HG03439 (cell line): ENCODE measurements at regions not wholly inside any gene's neighbourhood (a gene's known extent, or its start where the extent isn't known, plus 50 kb on each side); places are given as distances from the start of the nearest gene placed in this dataset.
"Not testable (repeated sequence)": the region's sequence is repeated elsewhere in the genome, so short reads cannot be mapped to it uniquely, and the experiment has no call there.

ENCODE experiments used
- ATAC-seq: cut with Tn5 transposase; IDR thresholded peaks from one replicate; pipeline ENCODE4 v1.9.1; 2021; ENCODE audit warnings: mild to moderate bottlenecking, moderate library complexity; ENCODE audit not compliant: unreplicated experiment

DNA sequence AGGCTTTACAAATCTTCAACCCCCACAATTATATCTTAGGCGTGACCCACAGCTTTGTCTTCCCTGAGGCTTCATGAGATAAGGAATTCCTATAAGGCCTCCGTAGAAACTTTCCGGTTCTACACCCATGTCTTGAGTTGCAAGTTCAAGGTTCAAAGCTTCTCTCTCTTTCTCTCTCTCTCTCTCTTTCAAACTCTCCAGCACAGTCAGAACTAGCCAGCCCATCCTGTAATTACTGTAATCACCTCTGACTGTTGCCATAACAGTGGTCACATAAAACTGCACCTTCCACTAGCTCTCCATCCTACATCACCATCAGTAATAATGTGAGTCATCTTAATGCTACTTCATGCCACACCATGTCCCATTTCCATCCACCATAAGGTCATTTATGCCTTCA is 90.0 kb upstream of the NFASC start:
- ATAC-seq, result no peak

DNA sequence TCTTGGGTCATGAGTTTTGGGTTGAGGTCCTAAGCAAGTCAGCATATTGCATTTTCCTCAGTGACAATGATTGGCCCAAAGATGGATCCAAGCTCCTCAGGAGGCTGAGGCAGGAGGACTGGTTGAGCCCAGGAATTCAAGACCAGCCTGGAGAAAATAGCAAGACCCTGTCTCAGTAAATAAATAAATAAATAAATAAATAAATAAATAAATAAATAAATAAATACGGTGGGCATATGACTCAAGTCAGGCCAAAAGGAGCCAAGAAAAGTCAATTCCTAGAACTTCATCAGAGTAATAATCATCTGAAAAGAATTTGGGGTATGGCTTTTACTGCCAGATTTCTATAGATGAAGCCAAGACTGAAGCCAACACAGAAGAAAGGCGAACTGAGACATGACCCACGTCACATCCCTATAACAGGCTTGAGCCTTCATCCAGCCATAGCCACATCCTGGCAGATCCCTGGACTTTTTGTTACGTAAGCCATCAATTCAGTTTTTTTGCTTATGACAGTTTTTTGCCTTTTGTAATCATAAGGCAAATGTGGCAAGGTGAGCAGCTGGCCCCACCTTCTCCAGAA is 88.5 kb upstream of the NFASC start:
- no peak for ATAC-seq

DNA sequence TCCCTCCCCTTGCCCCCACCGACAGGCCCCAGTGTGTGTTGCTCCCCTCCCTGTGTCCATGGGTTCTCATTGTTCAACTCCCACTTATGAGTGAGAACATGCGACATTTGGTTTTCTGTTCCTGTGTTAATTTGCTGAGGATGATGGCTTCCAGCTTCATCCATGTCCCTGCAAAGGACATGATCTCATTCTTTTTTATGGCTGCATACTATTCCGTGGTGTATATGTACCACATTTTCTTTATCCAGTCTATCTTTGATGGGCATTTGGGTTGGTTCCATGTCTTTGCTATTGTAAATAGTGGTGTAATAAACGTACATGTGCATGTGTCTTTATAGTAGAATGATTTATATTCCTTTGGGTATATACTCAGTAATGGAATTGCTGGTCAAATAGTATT is 85.6 kb upstream of the NFASC start:
- not testable (repeated sequence) for ATAC-seq

DNA sequence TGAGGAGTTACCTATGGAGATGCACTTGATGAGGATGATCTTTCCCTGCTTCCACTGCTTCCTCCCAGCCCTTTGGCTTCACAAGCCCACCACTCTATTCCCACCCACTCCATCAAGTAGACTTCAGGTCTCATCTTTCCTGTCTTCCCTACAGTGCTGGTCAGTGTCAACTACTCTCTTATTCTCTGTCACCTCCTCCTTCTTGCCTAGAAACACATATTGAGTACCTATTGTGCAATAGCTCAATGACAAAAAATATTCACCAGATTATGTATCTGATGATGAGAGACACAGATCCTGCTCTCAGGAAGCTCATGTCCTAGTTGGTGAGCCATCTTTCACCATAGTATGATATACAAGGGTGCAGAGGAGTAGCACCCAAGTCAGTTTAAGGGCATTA is 82.2 kb upstream of the NFASC start:
- ATAC-seq, result no peak

DNA sequence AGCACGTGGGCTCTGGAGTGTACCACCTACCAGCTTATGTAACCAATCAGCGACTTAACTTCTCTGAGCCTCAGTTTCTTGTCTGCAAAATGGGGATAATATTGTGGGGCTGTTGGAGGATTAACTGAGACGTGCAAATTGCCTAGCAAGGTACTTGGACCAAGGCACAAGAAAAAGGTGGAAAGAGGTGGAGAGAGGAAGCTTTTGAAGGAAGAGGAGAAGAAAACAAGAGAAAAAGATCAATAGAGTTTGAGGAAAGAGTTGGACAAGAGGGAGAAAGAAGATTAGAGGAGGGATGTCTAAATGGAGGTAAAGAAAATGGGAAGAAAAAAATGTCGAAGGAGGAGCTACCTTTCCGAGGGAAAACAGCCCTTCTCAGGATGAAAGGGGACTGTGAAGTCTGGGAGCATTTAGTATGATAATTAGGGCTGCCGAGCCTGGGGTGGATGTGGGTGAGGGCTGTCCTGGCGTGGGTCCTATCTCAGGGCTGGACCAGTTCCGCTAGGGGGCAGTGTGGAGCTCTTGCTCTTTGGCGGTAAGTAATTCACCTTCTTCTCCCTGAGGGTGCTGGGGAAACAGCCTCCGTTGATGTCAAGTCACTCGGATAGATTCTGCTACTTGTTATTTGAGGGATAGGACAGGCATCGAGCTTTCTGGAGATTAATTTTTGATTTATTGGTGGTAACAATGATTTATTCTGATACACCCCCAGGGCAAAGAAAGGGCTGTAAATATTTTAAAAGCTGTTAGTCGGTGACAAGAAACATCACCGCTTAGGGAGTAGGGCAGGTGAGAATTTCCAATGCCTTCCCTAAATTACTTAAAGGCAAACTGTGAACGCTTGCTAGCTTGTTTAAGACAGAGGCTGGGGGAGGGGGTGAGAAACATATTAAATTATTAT is 79.0 kb upstream of the NFASC start:
- no peak for ATAC-seq

DNA sequence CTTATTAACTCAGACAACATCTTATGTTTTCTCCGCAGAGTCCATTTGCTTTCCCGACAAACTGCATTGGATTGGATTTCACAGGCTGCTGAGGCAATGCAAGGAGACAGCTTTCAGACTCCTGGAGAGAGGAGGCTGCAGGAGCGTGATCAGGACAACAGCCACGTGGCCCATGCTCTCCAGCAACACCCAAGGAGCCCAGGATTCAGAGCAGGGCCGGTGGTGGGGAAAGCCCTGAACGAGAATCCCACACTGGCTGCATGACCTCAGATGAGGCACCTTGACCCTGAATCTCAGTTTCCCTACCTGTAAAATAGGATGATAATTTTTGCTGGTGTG is 78.3 kb upstream of the NFASC start:
- no peak for ATAC-seq

DNA sequence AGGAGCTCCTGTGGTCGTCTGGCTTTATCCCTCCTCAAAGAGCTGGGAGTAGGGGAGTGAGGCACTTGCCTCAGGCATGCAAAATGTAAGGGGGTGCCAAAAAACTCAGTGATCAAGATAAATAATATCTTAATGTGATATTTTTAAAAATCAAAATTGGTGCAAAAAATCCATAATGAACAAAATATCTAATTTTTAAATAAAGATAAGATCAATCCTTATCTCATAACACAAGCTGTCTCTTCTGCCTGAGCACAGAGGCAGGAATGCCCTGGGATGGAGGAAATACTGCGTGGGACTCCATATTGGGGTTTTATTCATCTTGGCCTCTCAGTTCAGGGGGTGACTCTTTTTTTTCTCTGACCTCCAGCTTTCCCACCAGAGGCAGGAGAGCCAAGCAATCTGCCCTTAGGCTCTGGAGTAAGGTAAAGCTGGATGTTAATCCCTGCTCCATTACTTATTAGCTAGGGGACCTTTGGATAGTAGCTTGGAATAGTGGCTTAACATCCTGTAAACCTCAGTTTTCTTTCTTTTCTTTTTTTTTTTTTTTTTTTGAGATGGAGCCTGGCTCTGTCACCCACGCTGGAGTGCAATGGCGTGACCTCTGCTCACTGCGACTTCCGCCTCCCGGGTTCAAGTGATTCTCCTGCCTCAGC is 77.3 kb upstream of the NFASC start:
- no peak for ATAC-seq

DNA sequence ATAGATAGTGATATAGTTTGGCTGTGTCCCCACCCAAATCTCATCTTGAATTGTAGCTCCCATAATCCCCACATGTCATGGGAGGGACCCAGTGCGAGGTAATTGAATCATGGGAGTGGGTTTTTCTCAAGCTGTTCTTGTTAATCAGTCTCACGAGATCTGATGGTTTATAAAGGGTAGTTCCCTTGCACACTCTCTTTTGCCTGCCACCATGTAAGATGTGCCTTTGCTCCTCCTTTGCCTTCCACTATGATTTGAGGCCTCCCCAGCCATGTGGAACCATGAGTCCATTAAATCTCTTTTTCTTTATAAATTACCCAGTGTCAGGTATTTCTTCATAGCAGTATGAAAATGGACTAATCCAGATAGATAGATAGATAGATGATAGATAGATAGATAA is 73.8 kb upstream of the NFASC start:
- not testable (repeated sequence) for ATAC-seq

DNA sequence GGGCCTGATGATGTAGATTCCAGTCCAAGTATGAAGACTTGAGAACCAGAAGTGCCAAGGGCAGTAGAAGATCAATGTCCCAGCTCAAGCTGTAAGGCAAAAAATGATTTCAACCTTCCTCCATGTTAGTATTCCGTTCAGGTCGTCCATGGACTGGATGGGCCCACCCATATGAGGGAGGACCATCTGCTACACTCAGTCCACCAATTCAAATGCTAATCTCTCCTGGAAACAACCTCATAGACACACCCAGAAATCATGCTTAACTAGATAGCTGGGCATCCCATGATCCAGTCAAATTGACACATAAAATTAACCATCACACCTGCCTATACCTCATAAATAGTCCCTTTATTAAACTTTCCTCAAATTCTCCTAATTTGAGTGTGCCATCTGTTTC is 73.3 kb upstream of the NFASC start:
- no peak for ATAC-seq

DNA sequence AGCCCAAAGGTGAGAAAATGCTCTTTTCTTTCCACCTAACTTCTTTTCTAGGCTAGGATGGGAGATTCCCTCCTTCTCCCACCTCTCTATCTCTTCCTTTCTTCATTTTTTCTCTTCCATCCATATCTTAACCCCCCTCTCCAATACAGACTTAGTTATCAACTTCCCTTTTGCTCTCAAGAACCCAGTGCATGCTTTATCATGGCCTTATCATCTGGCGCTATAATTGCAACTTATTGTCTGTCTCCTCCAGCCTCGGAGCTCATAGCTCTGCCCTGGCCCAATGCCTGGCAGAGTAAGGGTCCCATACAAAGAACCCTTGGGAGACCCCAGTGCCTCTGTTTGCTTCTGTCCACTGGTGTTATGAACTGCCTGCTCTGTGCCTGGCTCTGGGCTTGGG is 71.0 kb upstream of the NFASC start:
- no peak for ATAC-seq

DNA sequence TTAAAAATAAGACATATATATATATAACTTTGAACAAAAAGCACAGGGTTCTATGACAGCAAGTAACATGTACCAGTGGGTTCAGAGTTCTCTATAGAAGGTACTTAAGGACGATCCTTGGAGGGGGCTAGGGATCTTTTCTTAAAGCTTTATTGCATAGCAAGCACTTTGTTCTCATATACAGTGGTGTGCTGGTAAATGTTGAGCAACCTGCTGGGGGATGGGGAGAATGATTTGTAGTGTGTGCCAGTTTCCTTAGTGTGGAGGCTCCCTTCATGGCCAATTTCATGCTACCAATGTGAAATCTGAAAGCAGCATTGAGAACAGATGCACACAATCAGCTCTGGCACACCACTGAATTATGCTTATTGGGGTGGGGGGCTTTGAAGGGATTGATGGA is 69.5 kb upstream of the NFASC start:
- ATAC-seq, result no peak

DNA sequence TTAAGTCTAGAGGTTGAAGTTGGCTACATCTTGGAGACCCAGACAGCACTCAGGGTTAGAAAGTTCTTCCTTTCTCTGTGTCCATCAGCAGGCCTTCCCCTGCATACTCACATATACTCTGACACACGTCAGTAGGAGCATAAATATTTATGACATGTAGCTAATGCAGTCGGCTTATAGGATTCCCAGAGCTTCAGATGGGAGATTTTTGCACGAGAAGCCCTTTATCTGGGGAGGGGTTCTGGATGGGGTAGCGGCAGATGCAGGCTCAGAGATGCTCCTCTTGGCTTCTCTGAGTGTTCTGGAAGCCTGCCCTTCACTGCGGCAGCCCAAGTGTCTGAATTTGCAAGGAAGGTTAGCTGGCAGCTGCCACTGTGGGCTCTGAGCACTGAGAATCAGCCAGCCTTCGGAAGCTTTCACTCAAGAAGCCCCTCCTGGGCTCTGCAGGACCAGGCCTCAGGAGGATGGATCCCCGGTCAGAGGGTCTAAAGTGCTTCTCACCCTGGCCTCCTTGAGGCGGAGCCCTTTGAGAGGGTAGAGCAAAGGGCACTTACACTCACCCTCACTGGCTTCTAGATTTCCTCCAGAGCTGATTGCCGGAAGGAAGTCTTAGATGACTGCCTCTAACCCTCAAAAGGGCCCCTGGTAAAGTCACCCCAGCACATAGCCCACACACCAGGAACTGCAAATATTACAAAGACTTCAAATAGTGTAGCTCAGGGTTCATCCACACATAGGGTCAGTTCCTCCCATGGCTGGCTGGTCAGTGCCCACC is 68.1 kb upstream of the NFASC start:
- no peak for ATAC-seq

DNA sequence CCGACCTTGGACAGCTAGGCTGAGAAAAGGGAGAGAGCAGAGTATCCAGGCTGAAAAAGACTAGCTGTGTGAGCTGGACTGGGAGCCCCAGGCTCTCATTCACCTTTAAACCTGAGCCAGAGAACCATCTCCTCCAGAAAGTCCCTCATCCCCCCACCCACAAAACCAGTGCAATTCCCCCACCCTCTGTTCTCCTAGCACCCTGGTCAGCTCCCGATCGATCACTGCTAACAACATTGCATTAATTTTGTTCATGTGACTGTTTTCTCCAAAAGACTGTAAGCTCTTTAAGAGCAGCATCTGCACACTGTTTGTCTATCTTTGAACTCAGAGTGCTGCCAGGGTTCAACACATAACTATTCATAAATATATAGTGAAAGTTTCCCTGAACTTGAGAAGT is 67.1 kb upstream of the NFASC start:
- ATAC-seq, result no peak

DNA sequence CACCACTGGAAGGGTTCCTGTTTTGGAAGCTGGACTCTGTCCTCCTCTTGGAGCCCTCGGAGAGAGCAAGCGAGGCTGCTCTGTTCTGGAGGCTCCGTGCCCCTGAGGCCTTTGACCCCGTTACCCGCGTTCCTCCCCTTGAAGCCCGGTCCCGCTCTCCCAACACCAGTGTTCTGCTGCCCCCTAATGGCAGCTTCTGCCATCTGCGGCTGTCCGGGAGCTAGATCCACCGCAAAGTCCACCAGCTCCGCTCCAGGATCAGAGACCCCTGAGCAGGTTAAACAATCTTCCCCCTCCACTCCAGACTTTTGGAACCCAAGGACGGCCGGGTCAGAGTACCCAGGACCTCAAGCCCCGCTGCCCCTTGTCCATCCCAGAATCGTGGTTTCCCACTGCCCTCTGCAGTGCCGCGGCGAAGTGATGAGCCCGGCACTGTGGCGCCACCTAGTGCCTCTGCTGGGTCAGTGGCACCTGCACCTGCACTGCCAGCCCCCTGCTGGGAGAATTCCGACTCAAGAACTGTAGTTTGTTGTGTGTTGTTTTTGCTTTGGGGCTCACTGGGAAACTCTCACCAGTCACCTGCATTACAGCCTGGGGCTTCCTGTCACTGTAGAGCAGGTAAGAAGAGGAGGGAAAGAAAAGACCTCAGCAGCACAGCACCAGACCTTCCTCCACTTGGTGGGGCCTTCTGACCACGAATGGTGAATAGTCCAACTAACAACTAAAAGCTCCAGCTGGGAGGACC is 63.5 kb upstream of the NFASC start:
- peak; percentile 88 for ATAC-seq

DNA sequence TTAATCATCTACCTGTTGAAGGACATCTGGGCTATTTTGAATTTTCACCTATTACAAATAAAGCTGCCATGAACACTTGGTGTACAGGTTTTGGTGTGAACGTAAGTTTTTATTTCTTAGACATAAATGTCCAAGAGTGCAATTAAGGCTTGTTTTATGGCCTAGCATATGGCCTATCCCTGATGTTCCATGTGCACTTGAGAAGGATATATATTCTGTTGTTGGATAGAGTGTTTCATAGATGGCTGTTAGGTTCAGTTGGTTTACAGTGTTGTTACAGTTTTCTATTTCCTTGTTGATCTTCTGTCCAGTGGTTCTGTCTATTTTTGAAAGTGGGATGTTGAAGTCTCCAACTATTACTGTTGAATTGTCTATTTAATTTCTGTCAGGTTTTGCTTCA is 61.2 kb upstream of the NFASC start:
- no peak for ATAC-seq

DNA sequence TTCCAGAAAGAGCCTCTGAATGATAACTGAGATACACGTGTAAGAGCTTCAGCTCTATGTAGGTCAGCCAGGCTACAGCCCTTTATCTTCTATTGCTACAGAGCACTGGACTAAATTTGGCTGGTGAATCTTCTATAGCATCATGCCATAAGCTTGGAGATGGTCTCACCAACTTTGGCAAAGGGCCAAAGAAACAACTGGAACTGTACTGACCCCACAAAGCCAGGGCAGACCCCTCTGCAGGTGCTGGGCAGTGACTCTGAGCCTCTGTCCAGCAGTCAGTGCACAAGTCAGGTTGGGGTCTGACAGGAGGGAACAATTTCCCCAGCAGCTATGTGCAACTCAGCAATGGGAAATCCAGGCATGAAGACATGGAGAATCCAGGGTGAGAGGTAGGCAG is 57.8 kb upstream of the NFASC start:
- no peak for ATAC-seq

DNA sequence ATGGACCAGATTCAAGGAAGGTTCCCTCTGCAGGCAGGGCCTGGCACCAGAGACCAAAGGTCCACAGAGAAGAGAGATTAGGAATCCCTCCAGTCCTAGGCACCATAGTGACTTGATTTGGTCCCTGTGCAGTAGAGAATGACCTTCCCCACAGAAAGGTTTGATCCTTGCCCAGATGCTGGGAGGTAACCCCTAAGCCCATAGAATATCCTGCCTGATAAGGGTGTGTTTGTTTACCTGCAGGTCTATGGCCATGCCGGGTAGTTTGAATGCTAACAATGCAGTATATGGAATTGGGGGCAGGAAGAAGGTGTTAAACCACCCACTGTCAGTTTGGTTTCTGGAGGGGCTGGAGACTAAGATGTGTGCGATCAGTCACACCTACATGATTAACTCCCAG is 57.1 kb upstream of the NFASC start:
- ATAC-seq, result no peak

DNA sequence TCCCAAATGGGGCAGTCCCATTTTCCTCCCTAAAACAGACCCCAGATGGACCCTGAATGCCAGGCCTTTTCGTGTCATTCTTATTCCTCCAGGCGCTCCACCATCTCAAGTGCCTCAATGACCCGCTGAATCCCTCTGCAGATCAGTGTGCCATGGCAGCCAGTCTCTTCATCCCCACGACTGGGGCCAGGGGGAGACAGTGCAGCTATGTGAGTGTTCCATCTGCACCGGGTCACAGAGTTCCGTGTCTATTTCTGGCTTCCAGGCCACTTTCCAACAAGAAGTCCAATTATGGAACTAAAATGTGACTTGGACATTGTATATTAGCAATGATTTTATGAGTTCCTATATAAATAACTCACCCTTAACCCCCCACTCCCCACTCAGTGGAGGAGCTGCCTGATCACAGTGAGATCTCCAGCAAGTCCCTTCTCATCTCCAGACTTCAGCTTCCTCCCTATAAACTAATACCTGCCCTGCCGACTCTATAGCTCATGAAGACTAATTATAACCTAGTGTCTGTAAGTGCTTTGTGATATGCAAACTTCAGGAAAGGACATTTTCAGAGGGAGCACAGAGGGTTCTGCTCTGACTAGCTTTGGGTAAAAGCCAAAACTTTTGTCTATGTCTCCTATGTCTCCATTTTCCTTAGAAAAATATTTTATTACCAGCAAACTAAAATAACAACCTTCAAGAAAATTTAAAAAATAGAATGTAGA is 56.3 kb upstream of the NFASC start:
- no peak for ATAC-seq

DNA sequence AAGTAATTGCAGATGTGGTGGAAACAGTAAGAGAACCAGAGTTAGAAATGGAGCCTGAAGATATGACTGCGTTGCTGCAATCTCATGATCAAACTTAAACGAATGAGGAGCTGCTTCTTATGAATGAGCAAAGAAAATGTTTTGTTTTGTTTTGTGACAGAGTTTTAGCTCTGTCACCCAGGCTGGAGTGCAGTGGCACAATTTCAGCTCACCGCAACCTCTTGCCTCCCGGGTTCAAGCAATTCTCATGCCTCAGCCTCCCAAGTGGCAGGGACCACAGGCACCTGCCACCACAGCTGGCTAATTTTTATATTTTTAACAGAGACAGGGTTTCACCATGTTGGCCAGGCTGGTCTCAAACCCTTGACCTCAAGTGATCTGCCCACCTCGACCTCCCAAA is 53.3 kb upstream of the NFASC start:
- ATAC-seq, result no peak

DNA sequence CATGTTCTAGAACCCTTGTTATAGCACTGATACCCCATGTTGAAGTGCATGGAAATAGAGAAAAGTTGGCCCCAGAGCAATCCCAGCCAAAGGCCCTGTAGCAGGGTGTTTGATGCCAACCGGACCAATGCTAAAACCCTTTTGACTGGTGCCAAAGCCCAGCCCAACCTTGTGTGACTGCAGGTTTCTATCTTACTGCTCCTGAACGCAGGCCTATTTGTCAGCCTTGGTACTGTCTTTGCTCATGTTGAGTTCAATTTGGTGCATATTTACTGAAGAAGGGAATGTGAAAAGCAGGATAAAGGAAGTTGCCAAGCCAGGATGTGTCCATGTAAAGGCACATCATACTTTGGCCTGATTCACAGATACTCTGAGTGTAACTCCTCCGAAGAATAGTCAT is 51.7 kb upstream of the NFASC start:
- no peak for ATAC-seq
